ENCODE measurements at regions not wholly inside any gene's neighbourhood (a gene's known extent, or its start where the extent isn't known, plus 50 kb on each side); places are given as distances from the start of the nearest gene placed in this dataset.

- no peak overlapping the region for H3K27ac ChIP-seq (ENCODE audit: low read depth in 1 of 2, low read length in 2 of 2)
- H3K36me3 Mint-ChIP-seq (ENCODE audit: low read depth) = no peaks in the 10 kb centered on the region
- no peaks in the 10 kb centered on the region for H3K4me1 ChIP-seq (ENCODE audit: insufficient read depth, low read length)
- H3K9me3 Mint-ChIP-seq = peaks cover 4% of the 10 kb centered on the region
- H3K9me3 ChIP-seq (ENCODE audit: control insufficient read depth in 1 of 2, insufficient read depth in 1 of 2, low read length in 2 of 2) = no peaks in the 10 kb centered on the region
- ATAC-seq (ENCODE audit: poor library complexity) (no peak), DNase-seq (no peak)
- CTCF ChIA-PET = no interaction called here
- no peaks in the 10 kb centered on the region for H3K4me1 Mint-ChIP-seq (ENCODE audit: low read depth)
- no peaks in the 10 kb centered on the region for H3K36me3 ChIP-seq (ENCODE audit: insufficient read depth, low read length)
- H3K27ac Mint-ChIP-seq = no peak overlapping the region
- intact Hi-C loops (cut with DNase I, micrococcal nuclease) = no loop called here
- TF ChIP-seq, protein P1, sequence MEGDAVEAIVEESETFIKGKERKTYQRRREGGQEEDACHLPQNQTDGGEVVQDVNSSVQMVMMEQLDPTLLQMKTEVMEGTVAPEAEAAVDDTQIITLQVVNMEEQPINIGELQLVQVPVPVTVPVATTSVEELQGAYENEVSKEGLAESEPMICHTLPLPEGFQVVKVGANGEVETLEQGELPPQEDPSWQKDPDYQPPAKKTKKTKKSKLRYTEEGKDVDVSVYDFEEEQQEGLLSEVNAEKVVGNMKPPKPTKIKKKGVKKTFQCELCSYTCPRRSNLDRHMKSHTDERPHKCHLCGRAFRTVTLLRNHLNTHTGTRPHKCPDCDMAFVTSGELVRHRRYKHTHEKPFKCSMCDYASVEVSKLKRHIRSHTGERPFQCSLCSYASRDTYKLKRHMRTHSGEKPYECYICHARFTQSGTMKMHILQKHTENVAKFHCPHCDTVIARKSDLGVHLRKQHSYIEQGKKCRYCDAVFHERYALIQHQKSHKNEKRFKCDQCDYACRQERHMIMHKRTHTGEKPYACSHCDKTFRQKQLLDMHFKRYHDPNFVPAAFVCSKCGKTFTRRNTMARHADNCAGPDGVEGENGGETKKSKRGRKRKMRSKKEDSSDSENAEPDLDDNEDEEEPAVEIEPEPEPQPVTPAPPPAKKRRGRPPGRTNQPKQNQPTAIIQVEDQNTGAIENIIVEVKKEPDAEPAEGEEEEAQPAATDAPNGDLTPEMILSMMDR (IDR thresholded peaks at IDR 0.05) = no peak
- no peak overlapping the region for H3K4me3 Mint-ChIP-seq
- POLR2A ChIA-PET = no interaction called here
- no peaks in the 10 kb centered on the region for H3K27me3 ChIP-seq (ENCODE audit: control insufficient read depth in 1 of 2, insufficient read depth in 2 of 2, low read length in 2 of 2)
- H3K27me3 Mint-ChIP-seq = no peaks in the 10 kb centered on the region
- no peak overlapping the region for H3K4me3 ChIP-seq (ENCODE audit: low read length)
Observed at GRCh38 chr6:76706631-76707030, 634.2 kb upstream of the IMPG1 start.

DNA sequence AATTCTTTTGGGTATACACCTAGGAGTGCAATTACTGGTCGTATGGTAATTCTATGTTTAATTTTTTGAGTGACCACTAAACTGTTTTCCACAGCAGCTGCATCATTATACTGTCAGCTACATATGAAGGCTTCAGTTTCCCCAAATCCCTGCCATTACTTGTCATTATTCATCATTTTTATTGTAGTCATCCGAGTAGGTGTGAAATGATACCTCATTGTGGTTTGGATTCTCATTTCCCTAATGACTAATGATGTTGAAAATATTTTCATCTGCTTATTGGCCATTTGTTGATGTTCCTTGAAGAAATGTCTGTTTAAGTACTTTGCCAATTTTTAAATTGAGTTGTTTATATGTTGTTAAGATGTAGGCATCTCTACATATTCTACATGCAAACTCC is 633.6 kb upstream of the IMPG1 start:
- DNase-seq = no peak
- no peaks in the 10 kb centered on the region for H3K4me1 Mint-ChIP-seq (ENCODE audit: low read depth)
- H3K27me3 ChIP-seq (ENCODE audit: control insufficient read depth in 1 of 2, insufficient read depth in 2 of 2, low read length in 2 of 2) = no peaks in the 10 kb centered on the region
- no peak overlapping the region for H3K27ac ChIP-seq (ENCODE audit: low read depth in 1 of 2, low read length in 2 of 2)
- ChIA-PET POLR2A (no interaction called here), CTCF (no interaction called here)
- peaks cover 4% of the 10 kb centered on the region for H3K9me3 Mint-ChIP-seq
- no peaks in the 10 kb centered on the region for H3K27me3 Mint-ChIP-seq
- H3K4me3 Mint-ChIP-seq = no peak overlapping the region
- no peaks in the 10 kb centered on the region for H3K9me3 ChIP-seq (ENCODE audit: control insufficient read depth in 1 of 2, insufficient read depth in 1 of 2, low read length in 2 of 2)
- intact Hi-C loops (cut with DNase I, micrococcal nuclease) = no loop called here
- TF ChIP-seq, protein P1 (IDR thresholded peaks at IDR 0.05) = no peak
- H3K4me1 ChIP-seq (ENCODE audit: insufficient read depth, low read length) = no peaks in the 10 kb centered on the region
- H3K27ac Mint-ChIP-seq = no peak overlapping the region
- no peak for ATAC-seq (ENCODE audit: poor library complexity)
- no peaks in the 10 kb centered on the region for H3K36me3 Mint-ChIP-seq (ENCODE audit: low read depth)
- H3K36me3 ChIP-seq (ENCODE audit: insufficient read depth, low read length) = no peaks in the 10 kb centered on the region
- no peak overlapping the region for H3K4me3 ChIP-seq (ENCODE audit: low read length)

DNA sequence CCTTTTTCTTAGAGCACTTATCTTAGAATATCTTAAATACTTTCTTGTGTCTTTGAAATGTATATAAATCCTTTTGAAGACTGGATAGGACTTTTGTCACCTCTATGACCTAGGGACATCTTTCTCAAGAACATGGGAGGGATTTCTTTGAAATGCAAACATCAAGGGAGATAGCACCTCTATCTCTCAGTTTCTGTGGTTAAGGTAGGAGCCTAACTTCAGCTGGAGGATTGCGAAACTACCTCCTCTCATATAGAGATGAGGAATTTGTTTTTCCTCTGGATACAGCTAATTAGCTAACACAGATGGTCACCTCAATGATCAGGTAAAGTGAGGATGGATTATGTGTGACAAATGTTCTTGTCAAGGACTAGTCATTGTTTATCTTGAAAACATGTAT is 631.3 kb upstream of the IMPG1 start:
- Mint-ChIP-seq H3K27me3 (no peaks in the 10 kb centered on the region), H3K9me3 (peaks cover 4% of the 10 kb centered on the region), H3K4me1 (ENCODE audit: low read depth) (no peaks in the 10 kb centered on the region), H3K4me3 (no peak overlapping the region), H3K36me3 (ENCODE audit: low read depth) (no peaks in the 10 kb centered on the region), H3K27ac (no peak overlapping the region)
- CTCF ChIA-PET = no interaction called here
- ATAC-seq (ENCODE audit: poor library complexity) (no peak), DNase-seq (no peak)
- POLR2A ChIA-PET = no interaction called here
- no peak overlapping the region for H3K4me3 ChIP-seq (ENCODE audit: low read length)
- no peaks in the 10 kb centered on the region for H3K36me3 ChIP-seq (ENCODE audit: insufficient read depth, low read length)
- H3K27me3 ChIP-seq (ENCODE audit: control insufficient read depth in 1 of 2, insufficient read depth in 2 of 2, low read length in 2 of 2) = no peaks in the 10 kb centered on the region
- no peak overlapping the region for H3K27ac ChIP-seq (ENCODE audit: low read depth in 1 of 2, low read length in 2 of 2)
- no peaks in the 10 kb centered on the region for H3K4me1 ChIP-seq (ENCODE audit: insufficient read depth, low read length)
- H3K9me3 ChIP-seq (ENCODE audit: control insufficient read depth in 1 of 2, insufficient read depth in 1 of 2, low read length in 2 of 2) = no peaks in the 10 kb centered on the region
- TF ChIP-seq, protein P1 (IDR thresholded peaks at IDR 0.05) = no peak
- intact Hi-C loops (cut with DNase I, micrococcal nuclease) = no loop called here

Measured in CD4-positive, alpha-beta T cell (primary cell).